Activated naive CD4-positive, alpha-beta T cell treated with anti-CD3 and anti-CD28 coated beads, Interleukin-2, amount 50 U/mL, for 16 hours (primary cell): ENCODE measurements at regions not wholly inside any gene's neighbourhood (a gene's known extent, or its start where the extent isn't known, plus 50 kb on each side); places are given as distances from the start of the nearest gene placed in this dataset.

Experiments
- DNase-seq: peaks from one replicate; pipeline ENCODE4 v3.0.0-alpha.2; 2020

- DNase-seq, result no peak
Observed at GRCh38 chr1:34415140-34415539, 238.4 kb downstream of the C1orf94 start.

- no peak for DNase-seq
Observed at GRCh38 chr1:34418166-34418565, 241.5 kb downstream of the C1orf94 start.

GRCh38 chr1:34419663-34420136 is 243.0 kb downstream of the C1orf94 start:
- DNase-seq, result no peak

- DNase-seq, result no peak
Observed at GRCh38 chr1:34425046-34425445, 248.3 kb downstream of the C1orf94 start.

- no peak for DNase-seq
Observed at GRCh38 chr1:34425785-34426184, 249.1 kb downstream of the C1orf94 start.

- no peak for DNase-seq
Observed at GRCh38 chr1:34426325-34426896, 249.7 kb downstream of the C1orf94 start.

- no peak for DNase-seq
Observed at GRCh38 chr1:34427170-34427569, 250.5 kb downstream of the C1orf94 start.

- DNase-seq, result no peak
Observed at GRCh38 chr1:34433099-34433498, 256.4 kb downstream of the C1orf94 start.

GRCh38 chr1:34436836-34437235 is 260.1 kb downstream of the C1orf94 start:
- DNase-seq, result no peak

- DNase-seq, result no peak
Observed at GRCh38 chr1:34441259-34442069, 264.8 kb downstream of the C1orf94 start.

- DNase-seq, result no peak
Observed at GRCh38 chr1:34444516-34444915, 267.8 kb downstream of the C1orf94 start.

GRCh38 chr1:34450325-34450724 is 273.6 kb downstream of the C1orf94 start:
- DNase-seq, result no peak

GRCh38 chr1:34452451-34452850 is 275.7 kb downstream of the C1orf94 start:
- DNase-seq, result no peak

GRCh38 chr1:34455121-34455520 is 278.4 kb downstream of the C1orf94 start:
- DNase-seq, result no peak

GRCh38 chr1:34460193-34460592 is 283.5 kb downstream of the C1orf94 start:
- DNase-seq, result peak; percentile 49

- no peak for DNase-seq
Observed at GRCh38 chr1:34470401-34470800, 284.4 kb upstream of the GJB5 start.

GRCh38 chr1:34474566-34474965 is 280.3 kb upstream of the GJB5 start:
- no peak for DNase-seq

GRCh38 chr1:34476371-34476770 is 278.5 kb upstream of the GJB5 start:
- no peak for DNase-seq

GRCh38 chr1:34477632-34478141 is 277.2 kb upstream of the GJB5 start:
- no peak for DNase-seq

- DNase-seq, result no peak
Observed at GRCh38 chr1:34478515-34479076, 276.3 kb upstream of the GJB5 start.

GRCh38 chr1:34479731-34480130 is 275.1 kb upstream of the GJB5 start:
- no peak for DNase-seq

- DNase-seq, result no peak
Observed at GRCh38 chr1:34488080-34488708, 266.7 kb upstream of the GJB5 start.

GRCh38 chr1:34500451-34500850 is 254.4 kb upstream of the GJB5 start:
- DNase-seq, result no peak

GRCh38 chr1:34511802-34512201 is 243.0 kb upstream of the GJB5 start:
- no peak for DNase-seq
